IMR-90 (cell line): ENCODE measurements at regions not wholly inside any gene's neighbourhood (a gene's known extent, or its start where the extent isn't known, plus 50 kb on each side); places are given as distances from the start of the nearest gene placed in this dataset.

Experiments
- CTCF ChIP-seq: conservative IDR thresholded peaks from 2 replicates; pipeline ENCODE4 v1.5.1; 2012; ENCODE audit warnings: mild to moderate bottlenecking, low read depth, low read length, improper control_type of control experiment
- FOS ChIP-seq: fragments of 150-350 bp; IDR thresholded peaks from 2 replicates; pipeline ENCODE4 v1.6.1; 2016; ENCODE audit warnings: low read depth, low read length
- MAZ ChIP-seq: IDR thresholded peaks from 2 replicates; pipeline ENCODE4 v1.6.1; 2012; ENCODE audit warnings: low read depth, mild to moderate bottlenecking, low read length, improper control_type of control experiment, moderate library complexity, borderline replicate concordance
- MXI1 ChIP-seq: IDR thresholded peaks from 2 replicates; pipeline ENCODE4 v1.6.1; 2012; ENCODE audit warnings: low read depth, mild to moderate bottlenecking, low read length, moderate library complexity, borderline replicate concordance
- POLR2A ChIP-seq: IDR thresholded peaks from 2 replicates; pipeline ENCODE4 v1.6.1; 2012; ENCODE audit warnings: mild to moderate bottlenecking, low read depth, low read length
- RCOR1 ChIP-seq: IDR thresholded peaks from 2 replicates; pipeline ENCODE4 v1.6.1; 2012; ENCODE audit warnings: mild to moderate bottlenecking, low read length, improper control_type of control experiment; ENCODE audit not compliant: insufficient replicate concordance
- SMC3 ChIP-seq: fragments of 150-350 bp; IDR thresholded peaks from 2 replicates; pipeline ENCODE4 v1.6.1; 2016; ENCODE audit warnings: low read depth, mild to moderate bottlenecking, antibody characterized with exemption, low read length, moderate library complexity

GRCh38 chr2:239487272-239487671 lies 86.5 kb upstream of the HDAC4 start:
- no peak for TF ChIP-seq POLR2A
- TF ChIP-seq SMC3: no peak
- no peak for TF ChIP-seq CTCF
- no peak for TF ChIP-seq MXI1
- TF ChIP-seq FOS: no peak
- TF ChIP-seq MAZ: no peak
- no peak for TF ChIP-seq RCOR1
